Left ventricle myocardium inferior (tissue), 1 donor: ENCODE measurements at regions not wholly inside any gene's neighbourhood (a gene's known extent, or its start where the extent isn't known, plus 50 kb on each side); places are given as distances from the start of the nearest gene placed in this dataset.

Experiments
- DNase-seq: peaks from one replicate; pipeline ENCODE4 v3.0.0-alpha.2; 2020
- H3K27ac ChIP-seq: fragments of 200-600 bp; replicated peaks from 2 replicates; pipeline ENCODE4 v1.8.0; 2021
- H3K27me3 ChIP-seq: fragments of 200-600 bp; 2 replicates; pipeline ENCODE4 v1.8.0; 2021; ENCODE audit warnings: low read depth
- H3K36me3 ChIP-seq: fragments of 200-600 bp; 2 replicates; pipeline ENCODE4 v1.8.0; 2021
- H3K4me1 ChIP-seq: fragments of 200-600 bp; 2 replicates; pipeline ENCODE4 v1.8.0; 2021
- H3K4me3 ChIP-seq: fragments of 200-600 bp; 2 replicates; pipeline ENCODE4 v1.8.0; 2021; ENCODE audit warnings: mild to moderate bottlenecking, moderate library complexity
- H3K9me3 ChIP-seq: fragments of 200-600 bp; replicated peaks from 2 replicates; pipeline ENCODE4 v1.8.0; 2021
- CTCF ChIP-seq: fragments of 200-600 bp; IDR thresholded peaks from 2 replicates; pipeline ENCODE4 v1.8.0; 2021; ENCODE audit warnings: antibody characterized with exemption, mild to moderate bottlenecking, borderline replicate concordance
- intact Hi-C: fragments of 100-400 bp; cut with micrococcal nuclease; formaldehyde crosslinking; loops from one replicate; pipeline ENCODE4 v1.11.0; 2022
- donor health status: DM: no; HTN: yes; CAD: no; lungs with severe emphysema.

GRCh38 chr11:45395421-45395820 lies 109.3 kb upstream of the SYT13 start:
- DNase-seq: no peak
- peaks cover 21% of the 10 kb centered on the region for H3K27me3 ChIP-seq
- H3K27ac ChIP-seq: no peak overlapping the region
- H3K4me1 ChIP-seq: no peaks in the 10 kb centered on the region
- no peak for TF ChIP-seq CTCF
- intact Hi-C loops: no loop called here
- H3K4me3 ChIP-seq: no peak overlapping the region
- no peaks in the 10 kb centered on the region for H3K9me3 ChIP-seq
- no peaks in the 10 kb centered on the region for H3K36me3 ChIP-seq

- H3K9me3 ChIP-seq: no peaks in the 10 kb centered on the region
- no peaks in the 10 kb centered on the region for H3K36me3 ChIP-seq
- peaks cover 18% of the 10 kb centered on the region for H3K27me3 ChIP-seq
- no peak for DNase-seq
- H3K27ac ChIP-seq: no peak overlapping the region
- no peak for TF ChIP-seq CTCF
- H3K4me3 ChIP-seq: no peak overlapping the region
- intact Hi-C loops: no loop called here
- H3K4me1 ChIP-seq: no peaks in the 10 kb centered on the region
These were observed 108.3 kb upstream of the SYT13 start for GRCh38 chr11:45394294-45395085.

- no peak for DNase-seq
- Histone ChIP-seq H3K4me3 (no peak overlapping the region), H3K27me3 (peaks cover 19% of the 10 kb centered on the region), H3K36me3 (no peaks in the 10 kb centered on the region), H3K27ac (no peak overlapping the region), H3K9me3 (no peaks in the 10 kb centered on the region), H3K4me1 (no peaks in the 10 kb centered on the region)
- TF ChIP-seq CTCF: no peak
- intact Hi-C loops: no loop called here
These were observed 107.7 kb upstream of the SYT13 start for GRCh38 chr11:45393826-45394225.

GRCh38 chr11:45393334-45393733 lies 107.2 kb upstream of the SYT13 start:
- no peaks in the 10 kb centered on the region for H3K4me1 ChIP-seq
- H3K27ac ChIP-seq: no peak overlapping the region
- no peak for DNase-seq
- TF ChIP-seq CTCF: no peak
- no peaks in the 10 kb centered on the region for H3K9me3 ChIP-seq
- H3K27me3 ChIP-seq: peaks cover 24% of the 10 kb centered on the region
- intact Hi-C loops: no loop called here
- no peaks in the 10 kb centered on the region for H3K36me3 ChIP-seq
- H3K4me3 ChIP-seq: no peak overlapping the region

- H3K4me1 ChIP-seq: no peaks in the 10 kb centered on the region
- intact Hi-C loops: no loop called here
- TF ChIP-seq CTCF: no peak
- H3K27me3 ChIP-seq: peaks cover 31% of the 10 kb centered on the region
- no peaks in the 10 kb centered on the region for H3K9me3 ChIP-seq
- H3K4me3 ChIP-seq: no peak overlapping the region
- H3K27ac ChIP-seq: no peak overlapping the region
- H3K36me3 ChIP-seq: no peaks in the 10 kb centered on the region
- no peak for DNase-seq
These were observed 106.5 kb upstream of the SYT13 start for GRCh38 chr11:45392591-45393091.
